Lower leg skin (tissue), 3 donors: ENCODE measurements at regions not wholly inside any gene's neighbourhood (a gene's known extent, or its start where the extent isn't known, plus 50 kb on each side); places are given as distances from the start of the nearest gene placed in this dataset.

Experiments used
- POLR2A ChIP-seq, 2 donors: fragments of 450-650 bp; IDR thresholded peaks; one replicate each; pipeline ENCODE4 v1.6.1; 2016 to 2017; ENCODE audit warnings: antibody characterized with exemption in 2 of 2, mild to moderate bottlenecking in 1 of 2, moderate library complexity in 1 of 2
- TF ChIP-seq, protein P1 (sequence below), 3 donors: fragments of 450-650 bp; IDR thresholded peaks; one replicate each; pipeline ENCODE4 v1.5.1; 2016; ENCODE audit warnings: antibody characterized with exemption in 3 of 3, mild to moderate bottlenecking in 3 of 3, moderate library complexity in 2 of 3

DNA sequence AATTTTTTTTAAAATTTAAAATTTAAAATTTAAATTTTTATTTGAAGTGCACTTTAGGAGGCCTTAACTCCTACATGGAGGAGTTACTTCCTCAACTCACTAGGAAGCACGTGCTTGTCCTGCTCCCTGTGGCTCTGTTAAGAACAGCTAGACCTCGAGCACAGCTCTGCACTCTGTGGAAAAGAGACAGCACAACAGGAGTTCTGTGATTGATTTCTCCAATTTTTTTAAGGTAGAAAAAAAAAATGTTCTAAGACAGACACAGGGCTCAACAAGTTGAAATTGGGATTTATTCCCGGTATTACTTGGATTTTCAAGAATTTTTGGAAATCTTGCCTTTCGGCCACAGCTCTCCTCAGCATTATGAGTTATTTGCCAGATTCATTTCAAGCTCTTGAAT, 356.6 kb upstream of the LYPLAL1 start:
- TF ChIP-seq, protein P1, sequence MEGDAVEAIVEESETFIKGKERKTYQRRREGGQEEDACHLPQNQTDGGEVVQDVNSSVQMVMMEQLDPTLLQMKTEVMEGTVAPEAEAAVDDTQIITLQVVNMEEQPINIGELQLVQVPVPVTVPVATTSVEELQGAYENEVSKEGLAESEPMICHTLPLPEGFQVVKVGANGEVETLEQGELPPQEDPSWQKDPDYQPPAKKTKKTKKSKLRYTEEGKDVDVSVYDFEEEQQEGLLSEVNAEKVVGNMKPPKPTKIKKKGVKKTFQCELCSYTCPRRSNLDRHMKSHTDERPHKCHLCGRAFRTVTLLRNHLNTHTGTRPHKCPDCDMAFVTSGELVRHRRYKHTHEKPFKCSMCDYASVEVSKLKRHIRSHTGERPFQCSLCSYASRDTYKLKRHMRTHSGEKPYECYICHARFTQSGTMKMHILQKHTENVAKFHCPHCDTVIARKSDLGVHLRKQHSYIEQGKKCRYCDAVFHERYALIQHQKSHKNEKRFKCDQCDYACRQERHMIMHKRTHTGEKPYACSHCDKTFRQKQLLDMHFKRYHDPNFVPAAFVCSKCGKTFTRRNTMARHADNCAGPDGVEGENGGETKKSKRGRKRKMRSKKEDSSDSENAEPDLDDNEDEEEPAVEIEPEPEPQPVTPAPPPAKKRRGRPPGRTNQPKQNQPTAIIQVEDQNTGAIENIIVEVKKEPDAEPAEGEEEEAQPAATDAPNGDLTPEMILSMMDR (IDR thresholded peaks at IDR 0.05), result no peak
- TF ChIP-seq POLR2A (IDR thresholded peaks at IDR 0.05), result no peak
